Astrocyte (in vitro differentiated cells and primary cell): ENCODE measurements at regions not wholly inside any gene's neighbourhood (a gene's known extent, or its start where the extent isn't known, plus 50 kb on each side); places are given as distances from the start of the nearest gene placed in this dataset.

Experiments used
- CTCF ChIP-seq: IDR thresholded peaks from 2 replicates; pipeline ENCODE4 v1.5.1; 2011; ENCODE audit warnings: low read depth, mild to moderate bottlenecking, inconsistent platforms, low read length, moderate library complexity; ENCODE audit not compliant: insufficient read depth
- EZH2 ChIP-seq: IDR thresholded peaks from 2 replicates; pipeline ENCODE4 v1.6.1; 2012; ENCODE audit warnings: mild to moderate bottlenecking, low read length, inconsistent platforms; ENCODE audit not compliant: insufficient read depth

- TF ChIP-seq CTCF (no peak), EZH2 (no peak)
These were observed 130.3 kb downstream of the FOXD1 start for GRCh38 chr5:73318308-73318719.
